Ishikawa (cell line): ENCODE measurements at regions not wholly inside any gene's neighbourhood (a gene's known extent, or its start where the extent isn't known, plus 50 kb on each side); places are given as distances from the start of the nearest gene placed in this dataset.

ENCODE experiments used
- CEBPB ChIP-seq: IDR thresholded peaks from 2 replicates; pipeline ENCODE4 v1.6.1; 2012
- EGR1 ChIP-seq: IDR thresholded peaks from 2 replicates; pipeline ENCODE4 v1.6.1; 2012
- EP300 ChIP-seq: IDR thresholded peaks from 2 replicates; pipeline ENCODE4 v1.6.1; 2012; ENCODE audit warnings: borderline replicate concordance
- FOXM1 ChIP-seq: IDR thresholded peaks from 2 replicates; pipeline ENCODE4 v1.6.1; 2012; ENCODE audit warnings: low read depth, borderline replicate concordance
- MAX ChIP-seq: IDR thresholded peaks from 2 replicates; pipeline ENCODE4 v1.6.1; 2012
- NFIC ChIP-seq: IDR thresholded peaks from 2 replicates; pipeline ENCODE4 v1.6.1; 2012
- RAD21 ChIP-seq: IDR thresholded peaks from 2 replicates; pipeline ENCODE4 v1.6.1; 2012; ENCODE audit warnings: low read depth
- TAF1 ChIP-seq: IDR thresholded peaks from 2 replicates; pipeline ENCODE4 v1.6.1; 2012; ENCODE audit warnings: low read depth, mild to moderate bottlenecking
- TEAD4 ChIP-seq: IDR thresholded peaks from 2 replicates; pipeline ENCODE4 v1.6.1; 2012
- YY1 ChIP-seq: IDR thresholded peaks from 2 replicates; pipeline ENCODE4 v1.6.1; 2012; ENCODE audit warnings: low read depth
- TF ChIP-seq, protein P1 (sequence below): IDR thresholded peaks from 2 replicates; pipeline ENCODE4 v1.6.1; 2012; ENCODE audit warnings: low read depth, mild to moderate bottlenecking

DNA sequence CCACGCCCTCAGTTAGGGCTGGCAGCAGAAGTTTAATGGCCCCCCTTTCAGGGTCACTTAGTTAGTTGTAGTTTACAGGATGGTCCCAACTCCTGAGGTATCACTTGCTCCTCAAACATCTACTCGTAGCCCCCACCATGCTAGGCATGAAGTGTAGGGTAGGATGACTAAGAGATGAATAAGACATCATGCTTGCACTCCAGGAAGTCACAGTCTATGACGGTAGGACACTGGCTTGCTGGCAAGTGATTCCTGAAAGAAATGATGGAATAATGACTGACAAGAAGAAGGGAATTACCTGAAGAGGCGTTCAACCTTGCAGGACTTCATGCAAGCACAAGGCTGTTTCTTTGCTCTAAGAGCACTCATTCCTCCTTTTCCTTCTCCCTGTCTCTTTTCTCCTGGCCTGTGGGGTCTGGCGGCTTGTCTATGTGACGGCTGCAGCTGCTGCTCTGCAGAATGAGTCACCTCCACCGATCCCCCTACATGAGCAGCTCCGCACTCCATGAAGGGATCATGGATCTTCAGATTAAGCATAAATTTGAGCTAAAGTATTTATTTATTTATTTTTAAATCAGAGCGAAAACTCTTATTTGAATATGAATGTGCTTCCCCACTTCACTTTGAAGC lies 82.9 kb upstream of the BOC start:
- TF ChIP-seq YY1 = no peak
- TF ChIP-seq NFIC = no peak
- TF ChIP-seq RAD21 = no peak
- TF ChIP-seq, protein P1, sequence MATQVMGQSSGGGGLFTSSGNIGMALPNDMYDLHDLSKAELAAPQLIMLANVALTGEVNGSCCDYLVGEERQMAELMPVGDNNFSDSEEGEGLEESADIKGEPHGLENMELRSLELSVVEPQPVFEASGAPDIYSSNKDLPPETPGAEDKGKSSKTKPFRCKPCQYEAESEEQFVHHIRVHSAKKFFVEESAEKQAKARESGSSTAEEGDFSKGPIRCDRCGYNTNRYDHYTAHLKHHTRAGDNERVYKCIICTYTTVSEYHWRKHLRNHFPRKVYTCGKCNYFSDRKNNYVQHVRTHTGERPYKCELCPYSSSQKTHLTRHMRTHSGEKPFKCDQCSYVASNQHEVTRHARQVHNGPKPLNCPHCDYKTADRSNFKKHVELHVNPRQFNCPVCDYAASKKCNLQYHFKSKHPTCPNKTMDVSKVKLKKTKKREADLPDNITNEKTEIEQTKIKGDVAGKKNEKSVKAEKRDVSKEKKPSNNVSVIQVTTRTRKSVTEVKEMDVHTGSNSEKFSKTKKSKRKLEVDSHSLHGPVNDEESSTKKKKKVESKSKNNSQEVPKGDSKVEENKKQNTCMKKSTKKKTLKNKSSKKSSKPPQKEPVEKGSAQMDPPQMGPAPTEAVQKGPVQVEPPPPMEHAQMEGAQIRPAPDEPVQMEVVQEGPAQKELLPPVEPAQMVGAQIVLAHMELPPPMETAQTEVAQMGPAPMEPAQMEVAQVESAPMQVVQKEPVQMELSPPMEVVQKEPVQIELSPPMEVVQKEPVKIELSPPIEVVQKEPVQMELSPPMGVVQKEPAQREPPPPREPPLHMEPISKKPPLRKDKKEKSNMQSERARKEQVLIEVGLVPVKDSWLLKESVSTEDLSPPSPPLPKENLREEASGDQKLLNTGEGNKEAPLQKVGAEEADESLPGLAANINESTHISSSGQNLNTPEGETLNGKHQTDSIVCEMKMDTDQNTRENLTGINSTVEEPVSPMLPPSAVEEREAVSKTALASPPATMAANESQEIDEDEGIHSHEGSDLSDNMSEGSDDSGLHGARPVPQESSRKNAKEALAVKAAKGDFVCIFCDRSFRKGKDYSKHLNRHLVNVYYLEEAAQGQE = no peak
- TF ChIP-seq FOXM1 = no peak
- TF ChIP-seq CEBPB = no peak
- TF ChIP-seq TAF1 = no peak
- no peak for TF ChIP-seq TEAD4
- TF ChIP-seq EGR1 = no peak
- TF ChIP-seq MAX = no peak
- no peak for TF ChIP-seq EP300
